T-helper 1 cell (primary cell): ENCODE measurements at regions not wholly inside any gene's neighbourhood (a gene's known extent, or its start where the extent isn't known, plus 50 kb on each side); places are given as distances from the start of the nearest gene placed in this dataset.

ENCODE experiments used
- DNase-seq, 5 donors: peaks; one replicate each; pipeline ENCODE4 v3.0.0-alpha.2; 2012 to 2020

- DNase-seq, result no peak
Measured at GRCh38 chr3:187902041-187902471, 156.8 kb upstream of the BCL6 start.

- no peak for DNase-seq
Measured at GRCh38 chr3:187902936-187903335, 157.7 kb upstream of the BCL6 start.

GRCh38 chr3:187903697-187904096 is 158.4 kb upstream of the BCL6 start:
- no peak for DNase-seq

GRCh38 chr3:187906416-187906815 is 161.1 kb upstream of the BCL6 start:
- DNase-seq, result no peak

- DNase-seq, result no peak
Measured at GRCh38 chr3:187906920-187907319, 161.7 kb upstream of the BCL6 start.

GRCh38 chr3:187909866-187910265 is 164.6 kb upstream of the BCL6 start:
- no peak for DNase-seq

GRCh38 chr3:187912007-187912406 is 166.7 kb upstream of the BCL6 start:
- no peak for DNase-seq

- no peak for DNase-seq
Measured at GRCh38 chr3:187913617-187914033, 168.4 kb upstream of the BCL6 start.

- DNase-seq, result no peak
Measured at GRCh38 chr3:187914231-187914630, 169.0 kb upstream of the BCL6 start.

- DNase-seq, result no peak
Measured at GRCh38 chr3:187916072-187916471, 170.8 kb upstream of the BCL6 start.

- no peak for DNase-seq
Measured at GRCh38 chr3:187918081-187918644, 172.9 kb upstream of the BCL6 start.

- DNase-seq, result peak; percentile 16 to 87 (median 42)
Measured at GRCh38 chr3:187919048-187919447, 173.8 kb upstream of the BCL6 start.

GRCh38 chr3:187919544-187919943 is 174.3 kb upstream of the BCL6 start:
- peak in 1 of 5 donors; percentile 48 for DNase-seq

- DNase-seq, result no peak
Measured at GRCh38 chr3:187920030-187920429, 174.8 kb upstream of the BCL6 start.

- DNase-seq, result no peak
Measured at GRCh38 chr3:187920913-187921312, 175.6 kb upstream of the BCL6 start.

- no peak for DNase-seq
Measured at GRCh38 chr3:187921391-187922074, 176.3 kb upstream of the BCL6 start.

GRCh38 chr3:187922704-187923416 is 177.6 kb upstream of the BCL6 start:
- peak in 1 of 5 donors; percentile 52 for DNase-seq

- DNase-seq, result no peak
Measured at GRCh38 chr3:187924651-187925050, 179.4 kb upstream of the BCL6 start.

- DNase-seq, result no peak
Measured at GRCh38 chr3:187925326-187925725, 180.1 kb upstream of the BCL6 start.

GRCh38 chr3:187926620-187927019 is 181.4 kb upstream of the BCL6 start:
- DNase-seq, result no peak

- DNase-seq, result no peak
Measured at GRCh38 chr3:187927565-187927964, 182.3 kb upstream of the BCL6 start.

GRCh38 chr3:187929112-187929816 is 184.0 kb upstream of the BCL6 start:
- no peak for DNase-seq

- no peak for DNase-seq
Measured at GRCh38 chr3:187930021-187930420, 184.8 kb upstream of the BCL6 start.
